Thyroid gland (tissue), 4 donors: ENCODE measurements at regions not wholly inside any gene's neighbourhood (a gene's known extent, or its start where the extent isn't known, plus 50 kb on each side); places are given as distances from the start of the nearest gene placed in this dataset.

Source experiments
- DNase-seq, 2 donors: peaks; one replicate each; pipeline ENCODE4 v3.0.0-alpha.2; 2019
- H3K27ac ChIP-seq, 3 donors: fragments of 200-600 bp; sonication (generic); 1 replicate in 2 of 3; 2 replicates in 1 of 3; pipeline ENCODE4 v1.5.1; 2016 to 2019; ENCODE audit warnings: mild to moderate bottlenecking in 1 of 3, moderate library complexity in 1 of 3
- H3K27me3 ChIP-seq: fragments of 200-600 bp; sonication (generic); one replicate; pipeline ENCODE4 v1.5.1; 2019
- H3K36me3 ChIP-seq, 2 donors: fragments of 200-600 bp; sonication (generic); one replicate each; pipeline ENCODE4 v1.5.1; 2016 to 2019
- H3K4me1 ChIP-seq, 2 donors: fragments of 200-600 bp; sonication (generic); one replicate each; pipeline ENCODE4 v1.5.1; 2017 to 2019
- H3K4me3 ChIP-seq, 3 donors: fragments of 200-600 bp; sonication (generic); replicated peaks in 1 of 3; 1 replicate in 2 of 3; 2 replicates in 1 of 3; pipeline ENCODE4 v1.5.1; 2016; ENCODE audit warnings: mild to moderate bottlenecking in 1 of 3
- H3K9me3 ChIP-seq: fragments of 200-600 bp; sonication (generic); one replicate; pipeline ENCODE4 v1.5.1; 2017
- CTCF ChIP-seq, 6 experiments: fragments of 200-600 bp in 3 of 6; fragments of 450-650 bp in 3 of 6; sonication (generic) in 3 of 6; IDR thresholded peaks; one replicate each; pipeline ENCODE4 v1.5.1; 2016 to 2019; ENCODE audit warnings: antibody characterized with exemption in 6 of 6, mild to moderate bottlenecking in 2 of 6, inconsistent platforms in 1 of 6, moderate library complexity in 1 of 6
- POLR2A ChIP-seq, 2 donors: fragments of 450-650 bp; IDR thresholded peaks; one replicate each; pipeline ENCODE4 v1.6.1; 2017; ENCODE audit warnings: antibody characterized with exemption in 2 of 2, mild to moderate bottlenecking in 2 of 2, moderate library complexity in 1 of 2
- WGBS, 2 donors: methylation state at CpG; one replicate each; pipeline ENCODE4 v1.1.5; 2017; 5-methylcytosine and 5-hydroxymethylcytosine counted together
- intact Hi-C: fragments of 100-400 bp; cut with DNase I; formaldehyde crosslinking; loops from one replicate; pipeline ENCODE4 v1.15.1; 2023

- DNase-seq = no peak
- Histone ChIP-seq H3K27ac (no peak overlapping the region), H3K27me3 (no peaks in the 10 kb centered on the region), H3K4me1 (no peaks in the 10 kb centered on the region), H3K4me3 (no peak overlapping the region), H3K9me3 (no peaks in the 10 kb centered on the region), H3K36me3 (no peaks in the 10 kb centered on the region)
- no peak for TF ChIP-seq CTCF (IDR thresholded peaks at IDR 0.05)
- 87 to 96% methylated on average over 1 of the region's 1 CpG for WGBS, 2 donors
- intact Hi-C loops = no loop called here
Measured at GRCh38 chr1:239829535-239829934, 262.1 kb upstream of the FMN2 start.

GRCh38 chr1:239831577-239832355, 259.9 kb upstream of the FMN2 start:
- H3K27ac ChIP-seq = no peak overlapping the region
- no peaks in the 10 kb centered on the region for H3K4me1 ChIP-seq
- intact Hi-C loops = no loop called here
- H3K9me3 ChIP-seq = no peaks in the 10 kb centered on the region
- no peak overlapping the region for H3K4me3 ChIP-seq
- H3K27me3 ChIP-seq = no peaks in the 10 kb centered on the region
- TF ChIP-seq CTCF (IDR thresholded peaks at IDR 0.05) = no peak
- no peak for DNase-seq
- WGBS, 2 donors = 68 to 69% methylated on average over 5 of the region's 5 CpGs
- H3K36me3 ChIP-seq = no peaks in the 10 kb centered on the region

GRCh38 chr1:239833723-239834122, 258.0 kb upstream of the FMN2 start:
- H3K9me3 ChIP-seq = no peaks in the 10 kb centered on the region
- no peaks in the 10 kb centered on the region for H3K36me3 ChIP-seq
- TF ChIP-seq CTCF (IDR thresholded peaks at IDR 0.05) (no peak), POLR2A (IDR thresholded peaks at IDR 0.05) (no peak)
- DNase-seq = no peak
- WGBS, 2 donors = 39 to 54% methylated on average over 2 of the region's 2 CpGs
- intact Hi-C loops = no loop called here
- H3K4me1 ChIP-seq = no peaks in the 10 kb centered on the region
- no peaks in the 10 kb centered on the region for H3K27me3 ChIP-seq
- no peak overlapping the region for H3K4me3 ChIP-seq
- H3K27ac ChIP-seq = no peak overlapping the region

- Histone ChIP-seq H3K36me3 (no peaks in the 10 kb centered on the region), H3K27ac (no peak overlapping the region), H3K4me3 (no peak overlapping the region), H3K9me3 (no peaks in the 10 kb centered on the region), H3K4me1 (no peaks in the 10 kb centered on the region), H3K27me3 (no peaks in the 10 kb centered on the region)
- no peak for TF ChIP-seq CTCF (IDR thresholded peaks at IDR 0.05)
- no peak for TF ChIP-seq POLR2A (IDR thresholded peaks at IDR 0.05)
- WGBS, 2 donors = 67 to 75% methylated on average over 7 of the region's 7 CpGs
- no peak for DNase-seq
- intact Hi-C loops = no loop called here
Measured at GRCh38 chr1:239835946-239836440, 255.7 kb upstream of the FMN2 start.

- Histone ChIP-seq H3K27ac (no peak overlapping the region), H3K9me3 (no peaks in the 10 kb centered on the region), H3K27me3 (no peaks in the 10 kb centered on the region), H3K4me1 (no peaks in the 10 kb centered on the region), H3K4me3 (no peak overlapping the region), H3K36me3 (no peaks in the 10 kb centered on the region)
- WGBS, 2 donors = 88 to 89% methylated on average over 1 of the region's 1 CpG
- intact Hi-C loops = no loop called here
- TF ChIP-seq CTCF (IDR thresholded peaks at IDR 0.05) = no peak
- TF ChIP-seq POLR2A (IDR thresholded peaks at IDR 0.05) = no peak
- no peak for DNase-seq
Measured at GRCh38 chr1:239840336-239840735, 251.3 kb upstream of the FMN2 start.
